Ovary (tissue), 1 donor: ENCODE measurements at regions not wholly inside any gene's neighbourhood (a gene's known extent, or its start where the extent isn't known, plus 50 kb on each side); places are given as distances from the start of the nearest gene placed in this dataset.

Experiments used
- EP300 ChIP-seq: sonication (generic); formaldehyde crosslinking; IDR thresholded peaks from one replicate; pipeline ENCODE4 v1.6.1; 2017; ENCODE audit warnings: antibody characterized with exemption
- POLR2A ChIP-seq: fragments of 450-650 bp; IDR thresholded peaks from one replicate; pipeline ENCODE4 v1.6.1; 2017; ENCODE audit warnings: antibody characterized with exemption, mild to moderate bottlenecking, moderate library complexity

- no peak for TF ChIP-seq POLR2A
- TF ChIP-seq EP300: no peak
These were observed 204.1 kb downstream of the CNTN3 start for GRCh38 chr3:74410276-74410941.
